Immature natural killer cell (primary cell): ENCODE measurements at regions not wholly inside any gene's neighbourhood (a gene's known extent, or its start where the extent isn't known, plus 50 kb on each side); places are given as distances from the start of the nearest gene placed in this dataset.
"Not testable (repeated sequence)": the region's sequence is repeated elsewhere in the genome, so short reads cannot be mapped to it uniquely, and the experiment has no call there.

ENCODE experiments used
- DNase-seq, 3 donors: peaks; one replicate each; pipeline ENCODE4 v3.0.0; 2022; ENCODE audit warnings: mixed read lengths in 1 of 3
- H3K27ac Mint-ChIP-seq, 6 donors: one replicate each; pipeline ENCODE4 v1.8.0; 2020; ENCODE audit warnings: mixed read lengths in 6 of 6, mild to moderate bottlenecking in 5 of 6, inconsistent platforms in 4 of 6, moderate library complexity in 3 of 6
- H3K27me3 Mint-ChIP-seq, 3 donors: one replicate each; pipeline ENCODE4 v1.8.0; 2020 to 2021; ENCODE audit warnings: low read depth in 3 of 3, mild to moderate bottlenecking in 3 of 3, mixed read lengths in 3 of 3, moderate library complexity in 3 of 3, inconsistent platforms in 1 of 3
- H3K36me3 Mint-ChIP-seq, 3 donors: one replicate each; pipeline ENCODE4 v1.8.0; 2020; ENCODE audit warnings: mixed read lengths in 3 of 3, inconsistent platforms in 2 of 3, mild to moderate bottlenecking in 2 of 3
- H3K4me1 Mint-ChIP-seq, 2 donors: one replicate each; pipeline ENCODE4 v1.8.0; 2020; ENCODE audit warnings: inconsistent platforms in 2 of 2, mild to moderate bottlenecking in 2 of 2, mixed read lengths in 2 of 2, moderate library complexity in 1 of 2
- H3K4me3 Mint-ChIP-seq, 5 donors: one replicate each; pipeline ENCODE4 v1.8.0; 2020; ENCODE audit warnings: mild to moderate bottlenecking in 5 of 5, mixed read lengths in 5 of 5, inconsistent platforms in 3 of 5, moderate library complexity in 3 of 5
- H3K9me3 Mint-ChIP-seq, 6 donors: one replicate each; pipeline ENCODE4 v1.8.0; 2020; ENCODE audit warnings: mild to moderate bottlenecking in 6 of 6, mixed read lengths in 6 of 6, inconsistent platforms in 4 of 6, moderate library complexity in 3 of 6

- not testable (repeated sequence) for H3K4me3 Mint-ChIP-seq, H3K36me3 Mint-ChIP-seq, H3K9me3 Mint-ChIP-seq, H3K27ac Mint-ChIP-seq, H3K27me3 Mint-ChIP-seq, DNase-seq, H3K4me1 Mint-ChIP-seq
Measured at GRCh38 chr1:144049365-144049764, 77.6 kb upstream of the FAM72C start.

- not testable (repeated sequence) for H3K4me1 Mint-ChIP-seq, H3K9me3 Mint-ChIP-seq, H3K36me3 Mint-ChIP-seq, H3K27me3 Mint-ChIP-seq, H3K4me3 Mint-ChIP-seq, DNase-seq, H3K27ac Mint-ChIP-seq
Measured at GRCh38 chr1:144046645-144047044, 74.9 kb upstream of the FAM72C start.

- H3K27me3 Mint-ChIP-seq, H3K9me3 Mint-ChIP-seq, H3K4me3 Mint-ChIP-seq, H3K27ac Mint-ChIP-seq, H3K4me1 Mint-ChIP-seq, H3K36me3 Mint-ChIP-seq: not testable (repeated sequence)
- peak; percentile 0 to 66 (median 6) for DNase-seq
Measured at GRCh38 chr1:144045751-144046546, 74.2 kb upstream of the FAM72C start.

GRCh38 chr1:144042251-144042650 lies 70.5 kb upstream of the FAM72C start:
- H3K4me1 Mint-ChIP-seq, H3K9me3 Mint-ChIP-seq, DNase-seq, H3K36me3 Mint-ChIP-seq, H3K27ac Mint-ChIP-seq, H3K27me3 Mint-ChIP-seq, H3K4me3 Mint-ChIP-seq: not testable (repeated sequence)

DNA sequence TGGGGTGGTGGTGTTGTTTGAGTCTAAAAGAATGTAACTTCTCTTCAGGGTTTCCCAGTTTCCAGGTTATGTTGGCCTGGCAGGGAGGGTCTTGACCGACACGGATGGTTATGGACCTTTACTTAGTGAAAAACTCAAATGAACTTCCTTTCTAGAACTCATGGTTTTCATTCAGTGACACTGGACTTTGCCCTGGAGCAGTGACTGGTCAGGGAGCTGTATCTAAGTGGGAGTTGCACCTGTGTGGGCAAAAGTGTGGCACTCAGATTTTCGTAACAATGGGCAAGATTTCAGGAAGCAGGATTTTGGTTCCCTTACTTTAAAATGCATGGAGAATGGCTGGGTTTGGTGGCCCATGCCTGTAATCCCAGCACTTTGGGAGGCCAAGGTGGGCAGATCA lies 68.5 kb upstream of the FAM72C start:
- not testable (repeated sequence) for H3K27ac Mint-ChIP-seq, DNase-seq, H3K4me1 Mint-ChIP-seq, H3K4me3 Mint-ChIP-seq, H3K9me3 Mint-ChIP-seq, H3K27me3 Mint-ChIP-seq, H3K36me3 Mint-ChIP-seq

DNA sequence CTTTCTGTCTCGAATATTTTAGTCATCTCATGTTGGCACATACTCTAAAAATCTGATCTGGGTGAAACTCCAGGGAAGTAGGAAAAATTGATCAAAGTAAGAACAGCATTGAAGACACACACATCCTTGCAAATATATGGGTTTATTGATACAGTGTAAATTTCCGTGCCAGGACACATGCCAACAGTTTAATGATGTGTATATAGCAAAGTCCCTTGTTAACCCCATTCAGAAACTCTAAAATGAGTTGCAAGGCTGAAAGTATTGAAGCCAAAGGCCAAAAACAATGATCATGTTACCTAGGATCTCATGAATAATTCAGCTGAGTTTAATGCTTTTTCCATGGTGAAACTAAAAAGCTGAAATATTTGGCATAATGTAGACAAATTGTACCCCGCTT lies 62.3 kb upstream of the FAM72C start:
- not testable (repeated sequence) for H3K4me3 Mint-ChIP-seq, H3K9me3 Mint-ChIP-seq, DNase-seq, H3K4me1 Mint-ChIP-seq, H3K27ac Mint-ChIP-seq, H3K27me3 Mint-ChIP-seq, H3K36me3 Mint-ChIP-seq

- not testable (repeated sequence) for H3K9me3 Mint-ChIP-seq, H3K27ac Mint-ChIP-seq, H3K4me3 Mint-ChIP-seq, H3K36me3 Mint-ChIP-seq, H3K4me1 Mint-ChIP-seq, H3K27me3 Mint-ChIP-seq, DNase-seq
Measured at GRCh38 chr1:144031550-144031949, 59.8 kb upstream of the FAM72C start.

DNA sequence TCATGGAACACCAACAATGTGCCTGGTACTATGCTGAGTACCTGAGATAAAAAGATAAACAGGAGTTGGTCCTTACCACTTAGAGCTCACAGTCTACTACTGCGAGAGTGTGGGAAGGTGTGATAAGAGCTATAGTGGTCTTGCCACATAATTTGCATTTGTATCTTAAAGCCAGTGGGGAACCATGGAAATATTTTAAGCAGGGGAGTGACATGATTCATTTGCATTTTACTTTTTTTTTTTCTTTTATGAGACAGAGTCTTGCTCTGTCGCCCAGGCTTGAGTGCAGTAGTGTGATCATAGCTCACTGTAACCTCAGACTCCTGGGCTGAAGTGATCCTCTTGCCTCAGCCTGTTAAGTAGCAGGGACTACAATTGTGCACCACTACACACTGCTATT lies 54.2 kb upstream of the FAM72C start:
- not testable (repeated sequence) for H3K4me1 Mint-ChIP-seq, DNase-seq, H3K4me3 Mint-ChIP-seq, H3K27me3 Mint-ChIP-seq, H3K9me3 Mint-ChIP-seq, H3K27ac Mint-ChIP-seq, H3K36me3 Mint-ChIP-seq

GRCh38 chr1:144021690-144022384 lies 50.1 kb upstream of the FAM72C start:
- not testable (repeated sequence) for H3K27me3 Mint-ChIP-seq, H3K4me1 Mint-ChIP-seq, H3K4me3 Mint-ChIP-seq, H3K36me3 Mint-ChIP-seq, DNase-seq, H3K9me3 Mint-ChIP-seq, H3K27ac Mint-ChIP-seq
